ENCODE measurements at regions not wholly inside any gene's neighbourhood (a gene's known extent, or its start where the extent isn't known, plus 50 kb on each side); places are given as distances from the start of the nearest gene placed in this dataset.

DNA sequence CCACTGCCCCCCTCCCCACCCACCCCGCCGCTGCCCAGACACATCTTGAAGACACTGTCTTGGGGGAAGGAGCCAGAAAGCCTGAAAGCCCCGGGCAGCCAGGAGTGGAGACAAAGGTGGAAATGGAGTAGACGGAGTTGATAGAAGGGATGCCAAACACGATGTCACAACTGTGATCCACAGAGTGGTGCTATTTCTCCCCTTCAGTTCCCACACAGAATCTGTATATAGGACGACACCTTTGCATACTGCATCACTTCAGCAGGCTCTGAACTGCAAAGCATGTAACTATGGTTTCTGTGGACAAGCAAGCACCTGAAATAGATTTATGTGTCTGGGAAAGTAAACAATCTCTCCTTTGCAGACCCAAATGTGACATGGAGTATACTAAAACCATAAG lies 56.4 kb upstream of the F13A1 start:
- DNase-seq (ENCODE audit: low read depth), result no peak

DNA sequence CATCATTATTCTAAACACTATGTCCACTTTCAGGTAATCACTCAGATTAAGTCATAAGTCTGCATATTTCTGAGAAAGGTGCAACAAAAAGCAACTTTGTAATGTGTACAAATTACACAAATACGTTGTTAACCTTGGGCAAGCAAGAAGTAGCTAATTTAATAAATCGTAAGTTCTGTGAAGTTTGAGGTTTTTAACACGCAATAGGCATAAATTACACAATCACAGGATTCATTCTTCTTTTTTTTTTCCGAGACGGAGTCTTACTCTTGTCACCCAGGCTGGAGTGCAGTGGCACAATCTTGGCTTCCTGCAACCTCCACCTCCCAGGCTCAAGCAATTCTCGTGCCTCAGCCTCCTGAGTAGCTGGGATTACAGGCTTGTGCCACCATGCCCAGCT lies 57.2 kb upstream of the F13A1 start:
- DNase-seq (ENCODE audit: low read depth), result no peak

DNA sequence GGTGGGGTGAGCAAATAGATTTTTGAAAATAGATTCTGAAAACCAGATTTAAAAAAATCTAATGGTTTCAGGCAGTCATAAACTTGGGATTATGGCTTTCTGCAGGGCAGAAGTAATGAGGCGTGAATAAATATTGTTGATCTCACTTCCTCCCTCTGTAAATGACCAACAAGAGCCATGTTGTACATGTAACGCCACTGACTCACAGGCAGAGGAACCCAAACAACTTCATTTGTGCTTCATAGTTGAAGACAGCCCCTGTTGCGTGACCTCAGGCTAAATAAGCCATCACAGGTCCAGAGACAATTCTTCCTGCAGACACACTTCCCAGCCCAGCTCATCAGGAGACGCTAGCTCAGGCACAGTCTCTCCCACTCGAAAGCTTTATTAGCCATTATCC lies 59.1 kb upstream of the F13A1 start:
- peak; percentile 36 for DNase-seq (ENCODE audit: low read depth)

DNA sequence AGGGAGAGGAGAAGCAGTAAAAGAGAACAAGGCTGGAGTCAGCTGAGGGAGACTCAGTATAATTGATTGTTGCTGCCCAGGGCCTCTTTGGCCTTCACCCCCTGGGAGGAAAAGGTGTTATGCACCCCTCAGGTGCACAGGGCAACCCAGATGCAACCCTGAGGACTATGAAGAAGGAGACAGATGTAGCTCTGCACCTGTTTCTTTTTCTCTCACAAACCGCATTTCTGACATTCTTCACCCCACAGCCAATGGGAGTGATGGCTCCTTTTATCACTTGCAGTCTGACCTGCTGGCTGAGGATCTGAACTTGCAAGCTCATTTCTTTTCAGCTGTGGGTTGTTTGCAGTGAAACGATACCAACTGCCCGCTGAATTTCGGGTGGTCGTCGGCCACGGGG lies 64.1 kb upstream of the F13A1 start:
- DNase-seq (ENCODE audit: low read depth), result no peak

DNA sequence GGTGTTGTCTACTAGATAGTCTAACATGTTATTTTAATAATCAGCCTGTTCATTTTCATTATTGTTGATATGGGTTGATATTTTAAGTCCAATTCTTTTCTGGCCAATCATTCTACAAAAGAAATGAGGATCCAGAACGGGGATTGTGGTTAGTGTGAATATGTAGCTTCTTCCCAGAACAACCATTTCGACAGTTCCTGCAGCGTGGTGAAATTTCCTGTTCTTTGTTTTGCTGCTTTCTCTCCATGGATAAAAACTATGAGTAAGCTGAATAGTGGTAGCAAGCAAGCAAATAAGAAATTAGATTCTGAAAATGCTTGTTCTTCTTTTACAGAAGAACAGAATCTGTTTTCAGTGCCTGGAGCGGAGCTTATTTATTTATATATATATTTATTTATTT lies 65.5 kb upstream of the F13A1 start:
- DNase-seq (ENCODE audit: low read depth), result no peak

DNA sequence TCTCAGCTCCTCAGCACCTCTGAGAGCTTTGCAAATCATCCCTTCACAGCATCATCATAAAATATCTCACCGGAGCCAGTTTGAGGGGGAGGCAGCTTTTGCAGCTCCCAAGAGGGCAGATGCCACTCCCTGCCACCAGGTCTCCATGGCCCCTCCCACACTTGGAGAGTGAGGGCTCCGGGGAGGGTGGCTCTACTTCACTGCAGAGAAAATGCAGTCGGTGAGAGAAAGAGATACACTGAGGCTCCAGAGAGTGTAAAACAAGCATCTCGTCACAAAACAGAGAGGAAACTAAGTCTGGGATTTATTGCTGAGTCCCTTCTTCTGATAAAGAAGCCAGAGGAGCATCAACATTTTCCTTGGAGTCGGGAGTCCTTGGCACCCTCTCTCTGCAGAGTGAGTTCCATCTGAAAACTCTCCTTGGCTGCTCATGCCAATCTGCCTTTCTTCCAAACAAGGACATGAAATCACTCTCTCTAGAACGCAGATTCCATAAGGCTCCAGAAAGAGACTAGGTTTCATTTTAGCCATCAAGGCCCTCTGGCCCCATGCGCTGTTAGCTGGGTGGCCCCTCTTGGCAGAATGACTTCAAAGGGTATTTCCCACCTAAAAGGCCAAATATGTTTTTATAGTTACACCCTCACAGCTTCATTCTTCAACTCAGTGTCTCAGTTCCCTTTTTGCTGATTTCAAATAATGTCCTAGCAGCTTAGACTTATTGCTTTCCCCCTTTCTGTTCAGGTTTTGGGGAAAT lies 70.6 kb upstream of the F13A1 start:
- DNase-seq (ENCODE audit: low read depth), result no peak

DNA sequence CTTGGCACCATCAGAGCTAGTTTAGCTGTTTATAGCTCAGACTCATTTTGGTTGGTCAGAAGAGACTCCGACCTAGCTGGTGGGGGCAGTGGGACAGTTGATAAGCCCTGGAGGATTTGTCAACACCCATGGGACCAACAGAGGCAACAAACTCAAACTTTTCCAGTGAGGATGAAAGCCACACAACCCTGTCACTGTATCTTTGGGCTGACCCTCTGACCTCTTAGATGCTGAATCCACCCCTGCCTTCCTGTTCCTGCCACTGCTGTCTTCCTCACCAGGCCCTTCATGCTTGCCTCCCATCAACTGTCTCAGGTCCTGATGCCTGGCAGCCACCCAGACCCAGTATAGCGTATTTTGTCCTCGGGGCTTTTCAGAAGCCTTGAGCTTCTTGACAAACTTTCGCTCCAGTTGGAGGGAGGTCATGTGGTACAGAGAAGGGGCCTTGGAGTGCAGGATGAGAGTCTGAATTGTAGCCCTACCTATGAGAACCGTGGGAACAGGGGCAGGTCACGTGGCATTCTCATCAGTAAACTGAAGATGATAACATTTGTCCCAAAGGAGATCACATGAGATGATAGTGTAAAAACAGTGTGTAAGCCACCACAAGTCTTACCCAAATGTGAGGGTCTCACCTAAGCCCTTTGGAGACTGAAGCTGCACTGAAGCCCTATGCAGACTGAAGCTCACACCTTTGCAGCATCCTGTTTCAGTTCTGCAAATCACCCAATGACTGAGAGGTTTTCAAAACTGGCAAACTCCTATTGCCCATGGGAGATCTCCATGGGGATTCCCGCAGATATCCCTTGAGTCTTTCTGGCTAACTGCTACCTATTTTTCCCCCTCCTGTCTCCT lies 72.0 kb upstream of the F13A1 start:
- no peak for DNase-seq (ENCODE audit: low read depth)

DNA sequence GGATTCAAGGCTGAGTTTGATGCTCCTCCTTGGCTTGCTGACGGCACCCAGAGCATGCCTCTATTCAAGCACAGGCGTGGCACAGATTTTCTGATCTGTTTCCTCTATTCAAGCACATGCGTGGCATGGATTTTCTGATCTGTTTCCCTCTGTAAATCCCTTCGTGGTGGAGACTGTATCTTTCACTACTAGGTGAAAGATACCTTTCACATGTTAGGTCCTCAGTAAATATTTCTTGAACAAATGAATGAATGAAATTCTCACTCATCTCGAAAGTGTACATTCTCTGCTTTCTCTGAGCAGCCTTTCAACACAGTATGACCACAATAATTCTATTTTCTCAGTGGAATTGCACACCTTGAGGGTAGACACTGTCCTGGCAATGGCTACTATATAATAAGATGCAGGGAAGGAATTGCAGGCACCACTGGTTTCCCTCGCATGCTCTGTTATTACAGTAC lies 72.6 kb upstream of the F13A1 start:
- DNase-seq (ENCODE audit: low read depth), result no peak

DNA sequence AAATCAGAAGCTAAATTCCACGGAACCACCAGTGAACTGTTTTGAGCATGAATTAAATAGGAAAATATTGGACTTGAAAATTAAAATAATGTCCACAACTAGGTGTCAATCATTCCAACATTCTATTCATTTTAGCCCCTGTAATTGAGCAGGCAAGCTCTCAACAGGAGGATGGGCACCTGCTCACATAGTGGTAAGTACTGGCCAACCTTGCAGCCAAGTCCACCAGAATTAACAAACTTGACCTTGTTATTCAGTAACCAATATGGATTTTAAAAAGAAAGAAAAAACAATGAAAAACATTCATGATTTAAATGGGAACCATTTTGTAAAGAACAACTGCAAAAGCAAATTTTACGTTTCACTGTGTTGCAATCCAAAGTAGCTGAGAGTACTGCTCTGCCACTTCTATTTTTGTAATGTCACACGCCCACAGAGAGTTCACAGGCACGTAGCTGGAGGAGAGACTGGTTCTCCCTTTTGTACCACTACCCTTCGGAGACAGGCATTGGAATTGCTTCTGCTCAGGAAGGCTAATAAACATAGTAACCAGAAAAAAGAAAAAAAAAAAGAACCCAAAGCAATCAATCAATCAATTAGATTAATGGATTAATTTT lies 75.2 kb upstream of the F13A1 start:
- DNase-seq (ENCODE audit: low read depth), result no peak

DNA sequence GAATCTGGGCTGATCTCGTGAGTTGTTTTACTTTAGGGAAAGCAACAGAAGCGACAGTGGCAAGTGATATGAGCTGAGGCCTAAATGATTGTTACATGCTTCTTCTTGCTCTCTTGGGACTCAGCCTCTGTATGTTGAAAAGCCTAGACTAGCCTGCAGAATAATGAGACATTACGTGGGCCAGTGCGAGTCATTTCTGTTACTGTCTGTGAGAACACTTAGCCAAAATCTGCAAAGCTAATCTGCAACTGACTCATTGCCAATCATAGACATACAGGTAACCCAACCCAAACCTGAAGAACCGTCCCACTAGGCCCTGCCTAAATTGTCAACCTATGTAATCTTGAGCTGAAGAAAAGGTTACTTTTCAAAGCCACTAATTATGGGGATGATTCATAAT lies 77.4 kb upstream of the F13A1 start:
- no peak for DNase-seq (ENCODE audit: low read depth)

DNA sequence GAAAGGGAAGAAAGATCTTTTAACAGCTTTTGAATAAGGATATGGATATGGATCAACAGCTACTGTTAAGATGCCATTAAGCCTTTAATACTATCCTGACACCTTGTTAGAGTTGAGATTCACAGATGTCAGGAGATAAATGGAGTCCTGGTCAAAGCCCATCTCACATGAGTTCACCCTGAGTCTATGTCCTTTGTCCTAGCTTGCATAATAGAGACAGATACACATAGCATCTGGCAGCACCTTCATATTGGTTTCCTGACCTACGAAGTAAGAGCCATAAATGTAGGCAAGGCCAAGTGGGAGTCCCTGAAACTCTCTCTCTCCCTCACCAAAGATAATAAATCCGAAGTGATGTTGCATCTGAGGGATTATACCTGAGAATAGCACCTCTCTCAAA lies 79.1 kb upstream of the F13A1 start:
- DNase-seq (ENCODE audit: low read depth), result no peak

DNA sequence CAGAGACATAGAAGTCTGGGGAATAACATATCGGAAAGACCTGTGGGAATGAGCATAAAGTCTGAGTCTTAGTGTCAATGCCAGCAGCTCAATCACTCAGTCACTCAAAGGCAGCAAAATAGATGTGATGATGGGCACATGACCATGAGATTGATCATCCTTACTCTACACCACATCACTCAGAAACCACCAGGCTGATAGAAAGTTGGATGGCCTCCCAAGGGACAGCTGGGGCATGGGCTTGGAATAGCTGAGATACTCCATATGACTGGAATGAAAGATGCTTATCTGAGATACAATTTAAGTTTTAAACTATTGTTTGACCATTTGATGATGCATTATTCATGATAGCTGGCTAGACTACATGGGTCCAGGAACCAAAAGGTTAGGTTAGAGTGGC lies 80.9 kb upstream of the F13A1 start:
- DNase-seq (ENCODE audit: low read depth), result no peak

DNA sequence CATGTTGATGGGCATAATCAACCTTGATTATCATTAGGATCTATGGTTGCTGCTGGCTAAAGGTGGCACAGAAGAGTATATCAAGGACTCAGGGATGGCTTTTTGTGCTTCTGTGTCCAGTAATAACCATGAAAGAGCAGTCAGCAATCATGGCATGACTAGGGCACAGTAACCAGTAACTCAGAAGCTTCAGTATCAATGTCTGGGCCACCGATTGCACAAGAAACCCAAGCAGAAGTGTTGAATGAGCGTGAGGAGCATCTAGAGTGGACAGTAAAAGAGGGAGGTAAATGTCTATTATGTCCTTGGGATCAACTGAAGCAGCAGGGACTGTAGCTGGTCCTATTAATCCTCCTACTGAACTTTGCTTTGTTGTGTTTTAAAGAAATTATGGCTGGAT lies 81.5 kb upstream of the F13A1 start:
- DNase-seq (ENCODE audit: low read depth), result no peak

DNA sequence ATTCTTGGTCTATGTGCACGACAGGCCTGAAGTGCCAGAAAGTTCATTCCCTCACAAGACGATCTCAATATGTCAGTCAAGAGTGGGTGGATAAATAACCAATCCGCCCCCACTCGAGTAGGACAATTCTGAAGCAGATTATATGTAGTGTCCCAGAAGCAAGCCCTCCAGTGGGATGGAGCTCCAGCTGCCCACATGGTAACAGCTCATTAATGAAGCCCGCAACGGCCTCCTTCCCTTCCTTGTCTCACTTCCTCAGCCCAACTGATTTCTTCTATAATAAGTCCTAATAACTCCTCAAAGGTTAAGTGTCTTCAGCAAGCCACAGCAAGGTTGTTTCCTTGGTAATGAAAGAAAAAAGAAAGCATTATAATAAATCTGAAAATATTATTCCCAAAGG lies 82.1 kb upstream of the F13A1 start:
- DNase-seq (ENCODE audit: low read depth), result no peak

DNA sequence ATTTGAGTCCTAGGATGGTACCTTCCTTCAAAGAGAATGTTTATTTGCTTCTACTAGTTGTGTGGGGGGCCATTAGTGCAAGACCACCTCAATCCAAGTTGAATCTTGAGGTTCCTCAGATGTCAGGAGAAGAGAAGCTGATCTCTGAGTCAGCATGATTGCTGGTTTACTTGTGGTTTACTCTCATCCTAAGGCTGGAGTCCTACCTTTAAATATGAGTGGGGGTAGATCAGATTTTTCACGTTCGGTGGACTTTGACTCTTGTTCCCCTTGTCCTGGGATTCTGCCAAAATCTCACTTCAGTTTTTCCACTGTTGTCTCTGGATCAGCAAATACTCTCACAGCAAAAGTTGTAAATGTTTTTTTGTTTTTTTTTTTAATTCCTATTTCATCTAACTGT lies 84.6 kb upstream of the F13A1 start:
- DNase-seq (ENCODE audit: low read depth), result no peak

DNA sequence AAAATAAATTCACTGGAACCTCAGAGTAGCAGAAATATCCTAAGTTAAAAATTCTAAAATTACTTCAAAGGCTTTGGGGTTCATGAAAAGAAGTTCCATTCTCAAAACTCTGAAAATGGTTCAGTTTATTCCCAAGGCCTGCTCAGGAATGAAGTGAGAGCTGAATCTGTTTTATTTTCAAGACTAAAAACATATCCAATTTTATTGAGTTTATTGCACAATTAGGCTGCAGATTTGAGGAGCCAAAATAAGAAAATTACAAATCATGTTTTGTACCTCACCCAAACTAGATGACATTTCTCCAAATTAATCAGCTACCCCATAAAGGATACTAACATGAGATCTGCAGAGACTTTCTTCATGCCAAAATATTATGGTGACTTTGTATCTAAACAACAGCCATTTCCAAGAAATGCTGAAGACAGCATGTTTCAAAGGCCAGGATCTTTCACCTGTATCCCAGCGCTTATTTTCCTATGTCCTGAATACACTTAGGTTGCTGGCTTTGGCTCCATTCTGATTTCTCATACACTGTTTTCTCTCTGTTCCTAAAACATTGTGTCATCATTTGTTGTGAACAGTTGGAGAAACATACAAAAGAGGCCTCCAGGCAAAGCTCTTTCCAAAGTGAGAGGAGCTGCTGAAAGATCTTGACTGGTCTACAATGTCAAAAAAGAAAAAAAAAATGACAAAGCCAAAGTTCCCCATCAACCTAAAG lies 85.7 kb upstream of the F13A1 start:
- DNase-seq (ENCODE audit: low read depth), result no peak

DNA sequence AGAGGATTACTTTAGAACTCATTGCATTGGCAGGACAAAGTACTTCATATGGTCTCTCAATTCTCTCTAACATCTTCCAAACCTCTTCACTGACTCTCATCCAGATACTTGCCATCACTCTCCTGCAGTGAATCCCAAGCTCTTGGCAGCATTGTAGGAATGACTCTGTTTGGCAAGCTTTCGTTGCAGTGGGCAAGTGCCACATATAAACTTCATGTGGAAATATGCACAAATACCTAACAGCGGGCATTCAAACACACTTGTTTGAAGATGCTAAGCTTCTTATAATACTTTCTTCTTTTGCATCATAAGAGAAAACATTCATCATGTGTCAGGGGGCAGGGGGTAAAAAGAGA lies 86.2 kb upstream of the F13A1 start:
- DNase-seq (ENCODE audit: low read depth), result no peak

DNA sequence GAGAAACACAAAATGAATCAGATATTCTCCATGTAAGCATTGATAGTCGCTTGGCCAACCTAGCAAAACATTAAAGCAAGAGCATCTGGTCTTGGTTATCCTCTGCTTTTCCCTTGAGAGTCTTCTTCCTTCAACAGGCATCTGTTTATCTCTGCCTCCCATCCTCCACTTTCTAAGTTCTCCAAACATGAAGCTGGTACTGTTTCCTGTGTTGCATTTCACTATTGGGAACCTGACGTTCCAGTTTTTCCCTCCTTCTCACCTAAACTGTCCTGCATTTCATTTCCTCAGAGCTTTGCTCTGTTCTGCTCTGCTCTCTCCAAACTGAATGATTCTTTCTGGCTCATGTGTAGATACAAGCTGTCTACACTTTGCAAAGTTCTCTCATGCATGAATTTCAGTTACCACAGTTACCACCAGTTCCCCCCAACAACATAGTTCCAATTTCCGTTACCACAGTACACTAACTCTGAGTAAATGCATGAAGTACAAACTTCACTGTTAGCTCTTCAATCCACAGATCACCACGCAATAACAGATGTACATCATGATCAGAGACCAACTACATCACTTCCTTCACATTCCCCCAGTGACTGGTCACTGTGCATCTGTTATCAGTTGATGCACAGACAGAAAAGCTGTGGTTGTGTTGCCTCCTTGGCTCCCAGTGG lies 86.7 kb upstream of the F13A1 start:
- DNase-seq (ENCODE audit: low read depth), result no peak

DNA sequence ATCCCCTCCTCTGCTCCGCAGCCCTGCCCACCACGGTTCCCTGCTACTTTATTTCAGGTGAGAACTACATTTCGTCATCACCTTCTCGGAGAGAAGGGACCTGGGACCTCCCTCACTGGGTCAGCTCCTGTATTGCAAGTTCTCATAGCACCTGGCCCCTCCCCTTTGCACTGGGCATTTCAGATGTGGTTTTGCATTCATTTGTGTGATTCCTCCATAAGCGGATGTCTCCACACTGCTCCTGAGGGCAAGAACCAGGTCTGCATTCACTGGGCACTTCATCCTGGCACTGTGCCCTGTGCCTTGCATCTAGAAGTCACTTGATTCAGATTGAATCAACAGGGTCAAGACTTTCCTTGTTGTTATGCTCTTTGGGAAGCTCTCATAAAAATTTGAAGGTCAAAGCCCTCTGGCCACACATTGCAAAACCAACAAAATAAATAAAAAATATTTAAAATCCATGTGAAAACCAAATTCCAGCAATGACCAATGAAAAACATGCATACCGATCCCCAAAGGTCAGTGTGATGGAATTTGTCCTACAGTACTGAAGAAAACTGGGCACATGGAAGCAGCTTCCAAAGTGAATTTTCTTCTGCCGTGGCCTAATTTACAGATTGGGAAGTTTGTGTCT lies 89.1 kb upstream of the F13A1 start:
- no peak for DNase-seq (ENCODE audit: low read depth)

DNA sequence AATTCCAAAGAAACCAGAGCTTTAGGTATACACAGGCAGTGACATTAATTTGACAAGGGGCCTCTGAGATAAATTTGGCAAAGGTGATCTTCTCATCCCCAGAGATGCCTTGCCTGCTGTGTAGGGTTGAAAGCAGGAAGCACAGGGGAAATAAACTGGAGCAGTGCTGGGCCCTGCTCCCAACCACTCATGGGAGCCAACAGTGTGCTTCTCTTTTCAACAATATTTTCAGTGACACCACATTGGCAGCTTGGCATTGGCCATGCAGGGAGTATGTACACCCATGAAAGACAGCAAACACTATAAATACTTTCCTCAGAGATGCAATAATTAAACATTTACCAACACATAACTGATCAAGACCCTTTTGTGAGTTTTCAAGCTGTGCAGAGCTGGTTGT lies 90.7 kb upstream of the F13A1 start:
- no peak for DNase-seq (ENCODE audit: low read depth)

DNA sequence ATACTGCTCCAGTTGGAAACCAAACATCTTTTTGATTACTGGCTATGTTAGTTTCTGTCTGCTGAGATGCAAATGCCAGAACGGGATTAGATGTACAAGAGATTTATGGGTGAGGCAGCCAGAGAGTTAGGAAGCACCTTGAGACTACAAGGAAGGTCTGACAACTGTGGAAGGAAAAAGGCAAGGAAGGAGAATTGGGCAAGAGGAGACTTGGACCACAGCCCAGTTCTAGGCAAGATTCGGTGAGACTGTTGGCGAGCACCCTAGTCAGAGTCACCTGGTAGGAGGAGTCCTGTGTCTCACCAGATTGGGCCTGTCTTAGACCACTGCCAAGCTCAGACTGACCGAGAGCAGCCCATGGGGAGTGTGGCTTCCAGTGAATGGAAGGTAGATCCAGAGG lies 91.8 kb upstream of the F13A1 start:
- DNase-seq (ENCODE audit: low read depth), result no peak

Measured in RPMI7951 (cell line).